Femur (tissue), 1 donor: ENCODE measurements at regions not wholly inside any gene's neighbourhood (a gene's known extent, or its start where the extent isn't known, plus 50 kb on each side); places are given as distances from the start of the nearest gene placed in this dataset.

Experiments used
- DNase-seq: peaks from one replicate; pipeline ENCODE4 v3.0.0-alpha.2; 2017

GRCh38 chr10:92792661-92793060 lies 55.7 kb upstream of the EXOC6 start:
- no peak for DNase-seq
